ENCODE measurements at regions not wholly inside any gene's neighbourhood (a gene's known extent, or its start where the extent isn't known, plus 50 kb on each side); places are given as distances from the start of the nearest gene placed in this dataset.
A peak's percentile ranks its signal among the peaks of the same experiment; 100 is the strongest.

- Histone ChIP-seq H2BK120ac (ENCODE audit: insufficient read depth, low read length, poor library complexity) (no peak overlapping the region), H3K14ac (ENCODE audit: low read length) (no peak overlapping the region), H4K12ac (ENCODE audit: low read depth, low read length) (no peak overlapping the region), H2AK5ac (ENCODE audit: low read length) (no peak overlapping the region), H3K27ac (ENCODE audit: low read depth, low read length) (no peak overlapping the region), H3K36me3 (ENCODE audit: control insufficient read depth in 1 of 2, insufficient read depth in 2 of 2, low read length in 2 of 2) (no peaks in the 10 kb centered on the region), H3K4ac (ENCODE audit: low read depth, low read length) (no peak overlapping the region), H2BK12ac (ENCODE audit: low read length) (no peak overlapping the region), H3K23ac (ENCODE audit: low read length) (no peak overlapping the region), H3K4me1 (ENCODE audit: control insufficient read depth in 1 of 2, insufficient read depth in 2 of 2, low read length in 2 of 2) (no peaks in the 10 kb centered on the region), H3K27me3 (ENCODE audit: insufficient read depth, low read length) (no peaks in the 10 kb centered on the region), H4K91ac (ENCODE audit: low read depth, low read length) (no peak overlapping the region), H3K18ac (ENCODE audit: low read length) (no peak overlapping the region), H3K9ac (ENCODE audit: low read length) (no peak overlapping the region), H2AFZ (ENCODE audit: insufficient read depth, low read length, poor library complexity) (no peak overlapping the region), H3K79me1 (ENCODE audit: low read length) (no peaks in the 10 kb centered on the region), H3K4me3 (ENCODE audit: low read depth, low read length) (no peak overlapping the region), H3K9me3 (ENCODE audit: insufficient read depth, low read depth, low read length) (no peaks in the 10 kb centered on the region), H3K4me2 (ENCODE audit: low read length) (no peak overlapping the region), H3K79me2 (ENCODE audit: control insufficient read depth, insufficient read depth, low read length, poor library complexity) (no peaks in the 10 kb centered on the region), H2BK5ac (ENCODE audit: low read depth, low read length, poor library complexity) (no peak overlapping the region), H4K8ac (ENCODE audit: low read depth, low read length) (no peak overlapping the region)
- WGBS (ENCODE audit: extremely low coverage, insufficient coverage, insufficient read length): no CpG with 5 or more reads among the region's 7 CpGs
- peak in 1 of 2 donors; percentile 15 for DNase-seq
Observed at GRCh38 chr5:109567374-109568044, 122.2 kb upstream of the MAN2A1 start.

- H3K4ac ChIP-seq (ENCODE audit: low read depth, low read length): no peak overlapping the region
- no peaks in the 10 kb centered on the region for H3K4me1 ChIP-seq (ENCODE audit: control insufficient read depth in 1 of 2, insufficient read depth in 2 of 2, low read length in 2 of 2)
- WGBS (ENCODE audit: extremely low coverage, insufficient coverage, insufficient read length): no CpG with 5 or more reads among the region's 2 CpGs
- H4K8ac ChIP-seq (ENCODE audit: low read depth, low read length): no peak overlapping the region
- H4K12ac ChIP-seq (ENCODE audit: low read depth, low read length): no peak overlapping the region
- no peak overlapping the region for H2AK5ac ChIP-seq (ENCODE audit: low read length)
- H3K18ac ChIP-seq (ENCODE audit: low read length): no peak overlapping the region
- no peak for DNase-seq
- H3K79me2 ChIP-seq (ENCODE audit: control insufficient read depth, insufficient read depth, low read length, poor library complexity): no peaks in the 10 kb centered on the region
- no peaks in the 10 kb centered on the region for H3K27me3 ChIP-seq (ENCODE audit: insufficient read depth, low read length)
- H4K91ac ChIP-seq (ENCODE audit: low read depth, low read length): no peak overlapping the region
- no peak overlapping the region for H3K23ac ChIP-seq (ENCODE audit: low read length)
- H3K4me3 ChIP-seq (ENCODE audit: low read depth, low read length): no peak overlapping the region
- H3K9me3 ChIP-seq (ENCODE audit: insufficient read depth, low read depth, low read length): no peaks in the 10 kb centered on the region
- H3K4me2 ChIP-seq (ENCODE audit: low read length): no peak overlapping the region
- H3K14ac ChIP-seq (ENCODE audit: low read length): no peak overlapping the region
- no peak overlapping the region for H2BK5ac ChIP-seq (ENCODE audit: low read depth, low read length, poor library complexity)
- H2BK120ac ChIP-seq (ENCODE audit: insufficient read depth, low read length, poor library complexity): no peak overlapping the region
- no peak overlapping the region for H2AFZ ChIP-seq (ENCODE audit: insufficient read depth, low read length, poor library complexity)
- no peak overlapping the region for H3K27ac ChIP-seq (ENCODE audit: low read depth, low read length)
- H2BK12ac ChIP-seq (ENCODE audit: low read length): no peak overlapping the region
- H3K79me1 ChIP-seq (ENCODE audit: low read length): no peaks in the 10 kb centered on the region
- no peak overlapping the region for H3K9ac ChIP-seq (ENCODE audit: low read length)
- no peaks in the 10 kb centered on the region for H3K36me3 ChIP-seq (ENCODE audit: control insufficient read depth in 1 of 2, insufficient read depth in 2 of 2, low read length in 2 of 2)
Observed at GRCh38 chr5:109566361-109566760, 123.4 kb upstream of the MAN2A1 start.

- Histone ChIP-seq H2BK5ac (ENCODE audit: low read depth, low read length, poor library complexity) (no peak overlapping the region), H2BK120ac (ENCODE audit: insufficient read depth, low read length, poor library complexity) (no peak overlapping the region)
- no CpG with 5 or more reads among the region's 1 CpG for WGBS (ENCODE audit: extremely low coverage, insufficient coverage, insufficient read length)
Observed at GRCh38 chr5:109563739-109564138, 126.0 kb upstream of the MAN2A1 start.

GRCh38 chr5:109563189-109563588 is 126.5 kb upstream of the MAN2A1 start:
- Histone ChIP-seq H2BK120ac (ENCODE audit: insufficient read depth, low read length, poor library complexity) (no peak overlapping the region), H3K79me2 (ENCODE audit: control insufficient read depth, insufficient read depth, low read length, poor library complexity) (no peaks in the 10 kb centered on the region), H3K4ac (ENCODE audit: low read depth, low read length) (no peak overlapping the region), H4K12ac (ENCODE audit: low read depth, low read length) (no peak overlapping the region), H2BK12ac (ENCODE audit: low read length) (no peak overlapping the region), H3K14ac (ENCODE audit: low read length) (no peak overlapping the region), H4K91ac (ENCODE audit: low read depth, low read length) (no peak overlapping the region), H3K4me1 (ENCODE audit: control insufficient read depth in 1 of 2, insufficient read depth in 2 of 2, low read length in 2 of 2) (no peaks in the 10 kb centered on the region), H2AK5ac (ENCODE audit: low read length) (no peak overlapping the region), H3K27me3 (ENCODE audit: insufficient read depth, low read length) (no peaks in the 10 kb centered on the region), H3K27ac (ENCODE audit: low read depth, low read length) (no peak overlapping the region), H3K9ac (ENCODE audit: low read length) (no peak overlapping the region), H3K9me3 (ENCODE audit: insufficient read depth, low read depth, low read length) (no peaks in the 10 kb centered on the region), H3K4me2 (ENCODE audit: low read length) (no peak overlapping the region), H2AFZ (ENCODE audit: insufficient read depth, low read length, poor library complexity) (no peak overlapping the region), H2BK5ac (ENCODE audit: low read depth, low read length, poor library complexity) (no peak overlapping the region), H3K79me1 (ENCODE audit: low read length) (no peaks in the 10 kb centered on the region), H3K18ac (ENCODE audit: low read length) (no peak overlapping the region), H3K23ac (ENCODE audit: low read length) (no peak overlapping the region), H4K8ac (ENCODE audit: low read depth, low read length) (no peak overlapping the region), H3K4me3 (ENCODE audit: low read depth, low read length) (no peak overlapping the region), H3K36me3 (ENCODE audit: control insufficient read depth in 1 of 2, insufficient read depth in 2 of 2, low read length in 2 of 2) (no peaks in the 10 kb centered on the region)
- DNase-seq: no peak
- no CpG with 5 or more reads among the region's 1 CpG for WGBS (ENCODE audit: extremely low coverage, insufficient coverage, insufficient read length)

More at GRCh38 chr5:109563739-109564138, 126.0 kb upstream of the MAN2A1 start:
- Histone ChIP-seq H4K8ac (ENCODE audit: low read depth, low read length) (no peak overlapping the region), H3K9me3 (ENCODE audit: insufficient read depth, low read depth, low read length) (no peaks in the 10 kb centered on the region), H2AK5ac (ENCODE audit: low read length) (no peak overlapping the region), H3K79me2 (ENCODE audit: control insufficient read depth, insufficient read depth, low read length, poor library complexity) (no peaks in the 10 kb centered on the region), H3K4me2 (ENCODE audit: low read length) (no peak overlapping the region), H3K27me3 (ENCODE audit: insufficient read depth, low read length) (no peaks in the 10 kb centered on the region), H3K14ac (ENCODE audit: low read length) (no peak overlapping the region), H3K27ac (ENCODE audit: low read depth, low read length) (no peak overlapping the region), H2AFZ (ENCODE audit: insufficient read depth, low read length, poor library complexity) (no peak overlapping the region), H3K9ac (ENCODE audit: low read length) (no peak overlapping the region), H3K4ac (ENCODE audit: low read depth, low read length) (no peak overlapping the region), H3K4me3 (ENCODE audit: low read depth, low read length) (no peak overlapping the region), H3K79me1 (ENCODE audit: low read length) (no peaks in the 10 kb centered on the region), H2BK12ac (ENCODE audit: low read length) (no peak overlapping the region), H3K36me3 (ENCODE audit: control insufficient read depth in 1 of 2, insufficient read depth in 2 of 2, low read length in 2 of 2) (no peaks in the 10 kb centered on the region), H4K91ac (ENCODE audit: low read depth, low read length) (no peak overlapping the region), H3K4me1 (ENCODE audit: control insufficient read depth in 1 of 2, insufficient read depth in 2 of 2, low read length in 2 of 2) (no peaks in the 10 kb centered on the region), H4K12ac (ENCODE audit: low read depth, low read length) (no peak overlapping the region), H3K18ac (ENCODE audit: low read length) (no peak overlapping the region), H3K23ac (ENCODE audit: low read length) (no peak overlapping the region)
- DNase-seq: no peak
